Memory B cell (primary cell): ENCODE measurements at regions not wholly inside any gene's neighbourhood (a gene's known extent, or its start where the extent isn't known, plus 50 kb on each side); places are given as distances from the start of the nearest gene placed in this dataset.

ENCODE experiments used
- ATAC-seq: fragments of 150-1000 bp; cut with Tn5 transposase; 2 replicates; pipeline ENCODE4 v1.10.0; 2021; ENCODE audit warnings: low read depth, mild to moderate bottlenecking, moderate library complexity
- DNase-seq, 2 donors: peaks; one replicate each; pipeline ENCODE4 v3.0.0; 2022; ENCODE audit warnings: low spot score in 2 of 2
- H3K27ac Mint-ChIP-seq: one replicate; pipeline ENCODE4 v1.8.0; 2022; ENCODE audit warnings: mild to moderate bottlenecking, moderate library complexity, mixed read lengths
- H3K27me3 Mint-ChIP-seq: one replicate; pipeline ENCODE4 v1.8.0; 2022; ENCODE audit warnings: mixed read lengths
- H3K36me3 Mint-ChIP-seq: one replicate; pipeline ENCODE4 v1.8.0; 2022; ENCODE audit warnings: mild to moderate bottlenecking, mixed read lengths
- H3K4me1 Mint-ChIP-seq: one replicate; pipeline ENCODE4 v1.8.0; 2022; ENCODE audit warnings: mixed read lengths
- H3K4me3 Mint-ChIP-seq: one replicate; pipeline ENCODE4 v1.8.0; 2022; ENCODE audit warnings: mild to moderate bottlenecking, moderate library complexity, mixed read lengths
- H3K9me3 Mint-ChIP-seq: one replicate; pipeline ENCODE4 v1.8.0; 2022; ENCODE audit warnings: mixed read lengths

DNA sequence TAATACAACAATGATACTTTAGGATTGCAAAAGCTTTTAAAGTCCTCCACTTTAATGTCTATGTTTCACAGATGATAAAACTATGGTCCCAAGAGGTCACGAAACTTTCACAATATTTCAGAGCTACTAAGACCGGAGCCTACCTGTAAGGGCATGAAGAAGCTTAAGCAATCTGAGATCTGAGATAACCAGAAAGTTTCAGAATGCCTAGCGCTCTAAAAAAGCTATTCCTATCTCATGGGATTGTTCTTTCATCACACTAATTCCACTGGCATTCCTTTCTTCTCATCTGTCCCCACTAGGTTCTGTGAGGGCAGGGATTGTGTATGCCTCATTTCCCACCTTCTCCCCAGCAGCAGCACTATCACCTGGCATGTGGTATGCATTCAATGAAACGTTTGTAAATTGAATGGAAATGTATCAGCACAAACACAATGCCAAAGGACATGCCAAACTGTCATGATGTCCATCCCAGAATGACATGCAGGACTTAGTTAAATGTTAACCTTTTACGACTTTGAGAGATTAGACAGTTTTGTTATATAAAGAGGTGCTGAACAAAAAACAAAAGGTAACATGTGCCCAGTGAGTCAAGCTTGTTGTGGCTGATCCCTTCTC lies 104.7 kb upstream of the NR2F2 start:
- Mint-ChIP-seq H3K9me3 (peaks cover 2% of the 10 kb centered on the region), H3K36me3 (no peaks in the 10 kb centered on the region), H3K27me3 (no peaks in the 10 kb centered on the region), H3K4me3 (no peak overlapping the region), H3K27ac (no peak overlapping the region), H3K4me1 (no peaks in the 10 kb centered on the region)
- DNase-seq: no peak
- ATAC-seq: no peak

DNA sequence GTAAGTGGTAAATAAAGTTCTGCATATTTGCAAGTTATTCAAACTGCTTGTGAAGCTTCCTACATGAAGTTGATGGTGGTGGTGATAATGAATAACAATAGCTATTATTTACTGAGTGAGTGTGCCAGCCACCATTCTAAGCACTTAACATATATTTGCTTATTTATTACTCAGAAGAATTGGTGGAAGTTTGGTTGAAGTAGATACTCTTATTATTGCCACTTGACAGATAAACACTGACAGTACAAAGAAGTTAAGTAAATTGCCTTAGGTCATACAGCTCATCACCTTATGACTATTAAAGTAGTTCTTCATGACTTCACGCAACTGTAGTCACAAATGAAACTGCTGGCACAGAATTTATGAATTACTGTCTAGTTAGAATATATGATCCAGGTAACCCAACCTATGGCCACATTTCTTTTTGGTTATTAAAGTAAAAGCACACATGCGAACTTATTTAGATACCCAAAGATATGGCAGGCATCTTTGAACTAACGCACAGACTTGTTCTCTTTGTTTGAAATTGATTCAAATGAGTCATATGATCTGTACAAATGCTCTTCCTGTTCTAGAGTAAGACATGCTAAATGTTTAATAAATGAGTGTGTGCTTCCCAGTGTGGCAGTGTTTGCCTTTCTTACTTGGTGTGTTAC lies 99.8 kb upstream of the NR2F2 start:
- no peaks in the 10 kb centered on the region for H3K4me1 Mint-ChIP-seq
- no peaks in the 10 kb centered on the region for H3K27me3 Mint-ChIP-seq
- ATAC-seq (no peak), DNase-seq (no peak)
- H3K36me3 Mint-ChIP-seq: no peaks in the 10 kb centered on the region
- H3K9me3 Mint-ChIP-seq: no peaks in the 10 kb centered on the region
- H3K27ac Mint-ChIP-seq: no peak overlapping the region
- no peak overlapping the region for H3K4me3 Mint-ChIP-seq

DNA sequence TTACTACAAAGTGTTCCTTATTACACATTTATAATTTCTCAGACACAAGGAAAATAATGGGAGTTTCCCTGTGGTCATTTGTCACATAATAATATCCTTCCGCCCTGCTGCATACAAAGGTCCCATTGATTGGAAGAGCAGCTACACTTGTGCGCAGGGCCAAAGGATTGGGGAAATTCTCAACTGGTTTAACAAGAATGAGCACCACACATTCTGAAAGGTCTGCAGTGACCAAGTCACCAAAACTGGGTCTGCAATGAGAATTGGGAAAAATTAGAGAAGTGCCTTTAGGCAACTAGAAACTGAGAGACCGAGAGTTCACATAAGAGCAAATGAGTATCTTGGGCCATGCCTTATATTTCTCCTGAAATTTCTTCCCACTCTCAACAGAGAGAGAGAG lies 98.2 kb upstream of the NR2F2 start:
- H3K36me3 Mint-ChIP-seq: no peaks in the 10 kb centered on the region
- H3K27ac Mint-ChIP-seq: no peak overlapping the region
- no peaks in the 10 kb centered on the region for H3K9me3 Mint-ChIP-seq
- H3K4me1 Mint-ChIP-seq: no peaks in the 10 kb centered on the region
- H3K4me3 Mint-ChIP-seq: no peak overlapping the region
- DNase-seq (no peak), ATAC-seq (no peak)
- H3K27me3 Mint-ChIP-seq: no peaks in the 10 kb centered on the region

DNA sequence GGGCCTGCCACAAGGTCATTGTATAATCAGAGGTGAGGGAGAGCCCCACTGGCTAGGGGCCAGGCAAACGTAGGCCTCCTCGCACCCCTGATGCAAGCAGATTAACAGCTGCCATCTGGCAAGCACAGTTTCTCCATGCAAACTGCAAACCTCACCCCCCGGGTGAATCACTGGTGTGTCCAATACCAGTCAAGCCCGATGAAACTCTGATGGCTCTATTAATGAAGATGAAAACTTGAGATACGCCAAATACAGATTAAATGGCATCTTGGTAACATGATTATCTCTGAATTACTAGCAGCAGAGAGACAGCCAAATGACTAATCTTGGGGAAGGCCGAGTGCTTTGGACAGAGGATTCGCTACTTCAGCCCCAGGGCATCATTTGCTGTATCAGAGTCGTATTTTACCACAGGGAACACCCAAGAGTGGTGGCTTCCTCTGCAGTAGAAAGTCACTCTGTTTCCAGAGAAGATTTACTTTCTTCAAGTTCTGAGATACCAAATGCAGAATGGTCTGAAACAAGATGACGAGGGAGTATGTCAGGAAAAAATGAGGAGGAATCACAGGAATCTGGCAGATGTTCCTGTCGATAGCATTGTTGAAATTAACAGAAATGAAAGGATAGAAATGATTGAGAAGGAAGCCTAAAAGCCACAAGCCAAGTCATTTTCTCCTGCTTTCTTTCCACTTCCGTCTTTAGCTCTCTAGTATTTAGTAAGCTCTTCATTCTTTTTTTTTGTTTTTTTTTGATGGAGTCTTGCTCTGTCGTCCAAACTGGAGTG lies 96.2 kb upstream of the NR2F2 start:
- DNase-seq (no peak), ATAC-seq (no peak)
- Mint-ChIP-seq H3K27ac (no peak overlapping the region), H3K4me3 (no peak overlapping the region), H3K27me3 (no peaks in the 10 kb centered on the region), H3K36me3 (no peaks in the 10 kb centered on the region), H3K4me1 (no peaks in the 10 kb centered on the region), H3K9me3 (no peaks in the 10 kb centered on the region)

DNA sequence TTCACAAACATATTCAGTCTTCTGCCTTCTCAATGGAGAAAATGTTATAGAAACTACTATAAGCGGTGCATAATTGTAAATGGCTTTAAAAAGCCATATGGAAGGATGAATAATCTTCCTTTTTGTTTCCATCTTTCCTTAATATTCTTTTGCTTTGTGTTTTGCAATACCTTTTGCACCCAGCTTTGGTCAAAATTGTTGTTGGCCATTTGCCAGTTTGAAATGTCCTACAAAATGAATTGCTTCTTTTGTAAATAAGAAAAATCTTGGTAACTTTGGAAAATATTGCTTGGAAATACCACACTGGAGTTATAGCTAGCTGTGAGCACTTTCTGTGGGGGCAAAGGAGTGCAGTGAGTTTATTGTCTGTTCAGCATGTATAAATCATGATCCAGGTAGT lies 93.5 kb upstream of the NR2F2 start:
- ATAC-seq: no peak
- Mint-ChIP-seq H3K27me3 (no peaks in the 10 kb centered on the region), H3K27ac (no peak overlapping the region), H3K9me3 (no peaks in the 10 kb centered on the region), H3K4me3 (no peak overlapping the region), H3K36me3 (no peaks in the 10 kb centered on the region), H3K4me1 (no peaks in the 10 kb centered on the region)
- no peak for DNase-seq

DNA sequence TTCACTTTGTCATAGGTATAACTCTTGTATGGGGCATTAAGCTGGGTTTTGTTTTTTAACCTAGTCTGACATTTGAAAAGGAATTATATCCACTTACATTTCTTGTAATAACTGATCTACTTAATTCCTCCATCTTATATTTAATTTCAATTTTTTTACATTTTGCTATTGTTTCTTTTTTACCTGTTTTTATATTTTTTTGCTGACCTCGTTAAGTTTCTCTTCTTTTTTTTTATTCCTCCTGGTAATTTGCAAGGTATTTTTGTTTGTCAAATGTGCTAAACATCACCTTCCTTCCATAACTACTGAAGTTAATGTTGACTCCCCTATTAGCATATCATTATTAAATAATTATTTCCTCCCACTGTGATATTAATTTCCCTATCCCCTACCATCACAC lies 87.7 kb upstream of the NR2F2 start:
- Mint-ChIP-seq H3K27me3 (no peaks in the 10 kb centered on the region), H3K9me3 (peaks cover 2% of the 10 kb centered on the region), H3K27ac (no peak overlapping the region), H3K4me3 (no peak overlapping the region), H3K36me3 (no peaks in the 10 kb centered on the region), H3K4me1 (no peaks in the 10 kb centered on the region)
- DNase-seq (no peak), ATAC-seq (no peak)

DNA sequence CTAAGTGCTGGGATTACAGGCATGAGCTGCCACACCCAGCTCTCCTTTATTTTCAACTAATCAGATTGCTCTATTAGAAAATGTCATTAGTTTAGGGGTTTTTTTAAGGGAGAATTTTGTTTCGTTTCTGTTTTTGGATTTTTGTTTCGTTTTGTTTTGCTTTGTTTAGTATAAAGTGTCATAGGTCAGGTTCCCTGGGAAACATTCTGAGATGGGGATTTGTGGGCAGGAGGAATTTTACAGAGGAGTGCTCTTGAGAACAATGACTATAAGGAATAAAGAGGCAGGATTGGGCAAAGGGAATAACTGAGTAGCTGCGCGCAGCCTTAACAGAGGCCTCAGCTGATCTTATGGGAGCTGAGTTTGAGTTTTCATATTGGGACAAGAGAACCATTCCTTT lies 86.8 kb upstream of the NR2F2 start:
- Mint-ChIP-seq H3K4me3 (no peak overlapping the region), H3K27me3 (no peaks in the 10 kb centered on the region), H3K9me3 (peaks cover 2% of the 10 kb centered on the region), H3K27ac (no peak overlapping the region), H3K4me1 (no peaks in the 10 kb centered on the region), H3K36me3 (no peaks in the 10 kb centered on the region)
- DNase-seq (no peak), ATAC-seq (no peak)

DNA sequence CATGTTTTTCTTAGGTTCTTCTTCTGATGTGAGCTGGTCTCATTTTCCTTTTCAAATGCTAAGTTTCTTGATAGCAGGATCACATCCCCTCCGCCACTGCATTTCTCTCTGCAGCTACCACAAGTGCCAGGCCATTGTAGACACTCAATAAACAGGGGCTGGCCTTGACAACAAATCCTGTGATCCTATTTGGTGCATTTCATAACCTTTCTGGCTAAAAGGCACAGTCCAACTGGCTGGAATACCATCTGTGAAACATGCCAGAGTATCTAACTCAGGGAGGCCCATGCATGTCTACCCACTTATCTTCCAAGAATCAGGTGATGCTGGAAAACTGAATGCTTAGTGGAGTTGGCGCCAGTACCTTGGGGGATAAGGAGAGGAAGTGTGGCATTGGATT lies 85.2 kb upstream of the NR2F2 start:
- ATAC-seq (no peak), DNase-seq (no peak)
- no peaks in the 10 kb centered on the region for H3K27me3 Mint-ChIP-seq
- H3K4me3 Mint-ChIP-seq: no peak overlapping the region
- peaks cover 2% of the 10 kb centered on the region for H3K9me3 Mint-ChIP-seq
- H3K27ac Mint-ChIP-seq: no peak overlapping the region
- H3K36me3 Mint-ChIP-seq: no peaks in the 10 kb centered on the region
- no peaks in the 10 kb centered on the region for H3K4me1 Mint-ChIP-seq

DNA sequence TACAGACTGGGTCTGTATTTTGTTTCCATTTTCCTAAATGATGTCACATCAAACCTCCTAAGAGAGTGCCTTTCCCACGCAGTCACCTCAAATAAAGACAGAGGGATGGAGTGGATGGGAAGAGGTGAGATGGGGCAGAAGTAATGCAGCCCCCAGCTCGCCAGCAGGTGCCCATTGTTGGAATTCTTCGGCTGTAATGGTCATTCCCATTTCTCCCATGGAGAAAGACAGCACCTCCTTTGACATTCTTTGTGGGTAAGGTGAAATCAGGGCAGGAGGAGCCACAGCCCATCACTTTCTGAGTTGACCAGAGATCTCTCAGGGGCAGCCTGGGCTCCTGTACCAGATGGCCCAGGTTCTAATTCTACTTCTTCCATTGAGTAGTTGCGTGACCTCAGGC lies 84.4 kb upstream of the NR2F2 start:
- Mint-ChIP-seq H3K27ac (no peak overlapping the region), H3K36me3 (no peaks in the 10 kb centered on the region)
- no peak for DNase-seq

DNA sequence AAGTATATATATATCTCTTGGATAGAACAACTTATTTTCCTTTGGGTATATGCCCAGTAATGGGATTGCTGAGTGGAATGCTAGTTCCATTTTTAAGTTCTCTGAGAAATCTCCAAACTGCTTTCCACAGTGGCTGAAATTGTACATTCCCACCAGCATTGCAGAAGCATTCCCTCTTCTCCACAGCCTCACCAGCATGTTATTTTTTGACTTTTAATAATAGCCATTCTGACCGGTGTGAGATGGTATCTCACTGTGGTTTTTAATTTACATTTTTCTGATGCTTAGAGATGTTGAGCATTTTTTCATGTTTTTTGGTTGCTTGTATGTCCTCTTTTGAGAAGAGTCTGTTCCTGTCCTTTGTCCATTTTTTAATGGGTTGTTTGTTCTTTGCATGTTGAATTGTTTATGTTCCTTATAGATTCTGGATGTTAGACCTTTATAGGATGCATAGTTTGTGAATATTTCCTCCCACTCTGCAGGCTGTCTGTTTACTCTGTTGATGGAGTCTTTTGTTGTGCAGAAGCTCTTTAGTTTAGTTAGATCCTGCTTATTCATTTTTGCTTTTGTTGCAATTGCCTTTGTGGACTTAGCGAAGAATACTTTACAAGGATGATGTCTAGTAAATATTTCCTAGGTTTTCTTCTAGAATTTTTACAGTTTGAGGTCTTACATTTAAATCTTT lies 82.7 kb upstream of the NR2F2 start:
- Mint-ChIP-seq H3K4me3 (no peak overlapping the region), H3K27ac (no peak overlapping the region), H3K36me3 (no peaks in the 10 kb centered on the region), H3K9me3 (peaks cover 5% of the 10 kb centered on the region), H3K27me3 (peaks cover 2% of the 10 kb centered on the region), H3K4me1 (no peaks in the 10 kb centered on the region)
- ATAC-seq: no peak
- DNase-seq: no peak

More for the DNA sequence above, 84.4 kb upstream of the NR2F2 start:
- Mint-ChIP-seq H3K4me3 (no peak overlapping the region), H3K9me3 (peaks cover 2% of the 10 kb centered on the region), H3K4me1 (no peaks in the 10 kb centered on the region), H3K27me3 (peaks cover 2% of the 10 kb centered on the region)
- ATAC-seq: no peak

DNA sequence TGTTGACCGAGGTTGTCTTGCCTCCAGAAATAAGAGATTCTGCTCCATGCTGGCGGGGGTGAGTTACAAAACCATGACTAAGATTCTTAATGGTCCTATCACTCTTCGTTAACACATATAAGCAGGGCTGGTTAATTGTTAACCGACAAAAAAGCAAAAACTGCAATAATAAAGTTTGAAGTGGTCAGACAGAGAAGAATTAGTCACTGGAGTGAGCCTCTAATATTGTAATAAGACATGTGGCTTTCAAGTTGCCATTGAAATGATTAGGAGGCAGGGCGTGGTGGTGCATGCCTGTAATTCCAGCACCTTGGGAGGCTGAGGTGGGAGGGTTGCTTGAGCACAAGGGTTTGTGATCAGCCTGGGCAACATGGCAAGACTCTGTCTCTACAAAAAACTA lies 78.4 kb upstream of the NR2F2 start:
- Mint-ChIP-seq H3K4me1 (no peaks in the 10 kb centered on the region), H3K27me3 (peaks cover 2% of the 10 kb centered on the region), H3K27ac (no peak overlapping the region), H3K4me3 (no peak overlapping the region), H3K9me3 (peaks cover 3% of the 10 kb centered on the region), H3K36me3 (no peaks in the 10 kb centered on the region)
- ATAC-seq: no peak
- DNase-seq: no peak

DNA sequence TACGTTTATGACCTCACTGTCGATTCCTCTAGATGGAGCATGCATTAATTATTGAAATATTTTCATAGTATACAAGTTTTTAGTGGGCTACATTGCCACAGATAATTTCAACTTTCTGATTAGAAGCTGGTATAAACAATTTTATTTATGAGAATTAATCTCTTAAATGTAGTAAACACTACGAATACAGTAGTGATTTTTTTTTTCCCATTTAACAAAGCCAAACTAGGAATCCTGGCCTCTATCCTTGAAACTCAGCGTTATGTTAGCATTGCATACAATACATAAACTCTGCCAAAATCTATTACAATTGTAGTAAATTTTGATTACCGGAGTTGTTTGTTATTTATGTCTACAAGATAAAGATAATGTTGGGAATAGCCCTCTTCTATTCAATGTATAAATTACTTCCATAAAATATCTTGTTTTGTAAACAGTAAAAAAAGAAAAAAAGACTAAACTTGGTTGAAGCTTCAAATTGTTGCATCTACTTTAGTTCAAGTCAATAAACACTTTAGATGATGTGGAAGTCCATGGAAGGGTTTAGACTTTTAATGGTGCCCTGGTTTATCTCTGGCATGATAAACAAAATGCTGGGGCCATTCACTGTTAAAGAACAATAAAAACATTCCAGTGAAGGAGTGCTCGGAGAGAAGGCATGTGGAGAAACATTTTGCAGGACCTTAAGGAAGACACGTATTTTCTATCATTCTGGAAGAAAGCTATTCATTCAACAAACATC lies 77.3 kb upstream of the NR2F2 start:
- ATAC-seq (no peak), DNase-seq (no peak)
- H3K36me3 Mint-ChIP-seq: no peaks in the 10 kb centered on the region
- no peaks in the 10 kb centered on the region for H3K4me1 Mint-ChIP-seq
- peaks cover 3% of the 10 kb centered on the region for H3K9me3 Mint-ChIP-seq
- H3K4me3 Mint-ChIP-seq: no peak overlapping the region
- no peak overlapping the region for H3K27ac Mint-ChIP-seq
- peaks cover 2% of the 10 kb centered on the region for H3K27me3 Mint-ChIP-seq

DNA sequence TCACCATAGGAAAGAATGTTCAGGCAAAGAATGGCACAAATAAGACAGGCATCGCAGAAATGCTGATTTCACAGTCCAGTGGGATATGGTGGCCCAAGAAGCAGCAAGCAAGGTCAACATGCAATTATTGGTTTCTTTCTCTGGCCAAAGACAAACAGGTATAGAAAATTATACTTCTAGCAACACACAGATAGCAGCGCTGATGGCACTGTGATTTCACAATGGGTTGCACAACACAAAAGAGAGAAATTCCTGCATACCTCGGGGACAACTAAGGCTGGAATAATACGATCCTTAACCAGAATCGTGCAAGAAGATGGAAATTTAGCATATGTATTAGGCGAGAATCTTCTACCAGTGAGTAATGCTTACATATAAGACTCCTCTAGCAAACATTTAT lies 76.3 kb upstream of the NR2F2 start:
- no peaks in the 10 kb centered on the region for H3K36me3 Mint-ChIP-seq
- H3K27me3 Mint-ChIP-seq: peaks cover 2% of the 10 kb centered on the region
- ATAC-seq (no peak), DNase-seq (no peak)
- no peak overlapping the region for H3K27ac Mint-ChIP-seq
- no peaks in the 10 kb centered on the region for H3K4me1 Mint-ChIP-seq
- no peak overlapping the region for H3K4me3 Mint-ChIP-seq
- H3K9me3 Mint-ChIP-seq: peaks cover 3% of the 10 kb centered on the region

DNA sequence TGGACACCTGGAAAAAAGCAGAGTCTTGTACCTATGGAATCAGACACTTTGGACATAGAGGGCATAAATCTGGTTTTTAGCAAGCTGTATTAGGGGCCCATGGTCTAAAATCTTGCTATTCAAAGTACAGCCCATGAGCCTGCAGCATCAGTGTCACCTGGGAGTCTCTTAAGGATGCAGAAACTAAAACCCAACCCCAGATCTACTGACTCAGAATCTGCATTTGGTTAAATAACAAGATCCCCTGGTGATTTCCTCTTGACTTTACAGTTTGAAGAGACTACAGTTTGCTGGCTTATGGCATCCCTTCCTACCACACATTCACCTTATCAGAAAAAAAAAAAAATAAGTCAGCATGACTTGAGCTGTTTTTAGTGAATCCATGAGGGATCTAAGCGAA lies 74.9 kb upstream of the NR2F2 start:
- Mint-ChIP-seq H3K4me3 (no peak overlapping the region), H3K4me1 (no peaks in the 10 kb centered on the region), H3K9me3 (peaks cover 3% of the 10 kb centered on the region), H3K27me3 (peaks cover 2% of the 10 kb centered on the region), H3K27ac (no peak overlapping the region), H3K36me3 (no peaks in the 10 kb centered on the region)
- no peak for DNase-seq
- no peak for ATAC-seq
